ENCODE measurements at regions not wholly inside any gene's neighbourhood (a gene's known extent, or its start where the extent isn't known, plus 50 kb on each side); places are given as distances from the start of the nearest gene placed in this dataset.

DNA sequence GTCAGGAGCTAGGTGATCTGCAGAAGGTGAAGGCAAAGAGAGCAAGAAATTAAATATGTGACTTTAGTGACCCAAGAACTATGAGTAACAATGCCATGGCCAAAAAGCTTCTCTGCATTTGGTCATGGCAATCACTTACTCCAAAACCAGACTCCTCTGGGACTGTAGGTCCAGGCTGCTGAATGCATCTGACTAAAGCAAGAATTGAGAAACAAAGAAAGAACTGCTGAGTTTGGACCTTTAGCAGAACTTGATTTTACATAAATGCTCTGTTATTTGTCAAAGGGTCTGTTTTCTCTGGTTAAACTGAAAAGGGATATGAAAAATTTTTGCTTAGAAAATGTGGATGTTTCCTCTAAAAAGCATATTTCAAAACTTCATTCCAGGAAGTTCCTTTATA lies 1102.2 kb downstream of the IGSF11 start:
- TF ChIP-seq, protein P1, sequence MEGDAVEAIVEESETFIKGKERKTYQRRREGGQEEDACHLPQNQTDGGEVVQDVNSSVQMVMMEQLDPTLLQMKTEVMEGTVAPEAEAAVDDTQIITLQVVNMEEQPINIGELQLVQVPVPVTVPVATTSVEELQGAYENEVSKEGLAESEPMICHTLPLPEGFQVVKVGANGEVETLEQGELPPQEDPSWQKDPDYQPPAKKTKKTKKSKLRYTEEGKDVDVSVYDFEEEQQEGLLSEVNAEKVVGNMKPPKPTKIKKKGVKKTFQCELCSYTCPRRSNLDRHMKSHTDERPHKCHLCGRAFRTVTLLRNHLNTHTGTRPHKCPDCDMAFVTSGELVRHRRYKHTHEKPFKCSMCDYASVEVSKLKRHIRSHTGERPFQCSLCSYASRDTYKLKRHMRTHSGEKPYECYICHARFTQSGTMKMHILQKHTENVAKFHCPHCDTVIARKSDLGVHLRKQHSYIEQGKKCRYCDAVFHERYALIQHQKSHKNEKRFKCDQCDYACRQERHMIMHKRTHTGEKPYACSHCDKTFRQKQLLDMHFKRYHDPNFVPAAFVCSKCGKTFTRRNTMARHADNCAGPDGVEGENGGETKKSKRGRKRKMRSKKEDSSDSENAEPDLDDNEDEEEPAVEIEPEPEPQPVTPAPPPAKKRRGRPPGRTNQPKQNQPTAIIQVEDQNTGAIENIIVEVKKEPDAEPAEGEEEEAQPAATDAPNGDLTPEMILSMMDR (IDR thresholded peaks at IDR 0.05; ENCODE audit: insufficient read depth, low read depth, low read length), result no peak
- DNase-seq (ENCODE audit: low read depth), result no peak
- no peak overlapping the region for H3K4me3 ChIP-seq (ENCODE audit: low read depth, low read length)

DNA sequence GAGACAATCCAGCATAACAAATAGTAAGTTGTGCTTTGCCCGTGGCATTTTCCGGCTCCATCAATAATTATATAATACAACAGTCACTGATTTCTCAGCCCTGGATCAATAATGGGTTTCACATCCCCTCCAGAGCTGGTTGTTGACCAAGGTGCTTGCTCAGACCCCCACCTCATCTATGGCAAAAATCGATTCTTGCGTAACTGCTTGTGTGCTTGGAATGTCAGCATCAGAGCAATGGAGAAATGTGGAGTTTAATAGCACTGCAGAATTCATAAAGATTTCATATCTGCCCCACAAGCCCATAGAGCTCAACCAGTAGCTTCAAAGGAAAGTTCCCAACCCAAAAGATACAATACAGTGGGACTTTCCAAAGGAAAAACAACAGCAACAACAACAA lies 1098.5 kb downstream of the IGSF11 start:
- DNase-seq (ENCODE audit: low read depth), result no peak
- no peak overlapping the region for H3K4me3 ChIP-seq (ENCODE audit: low read depth, low read length)
- TF ChIP-seq, protein P1 (IDR thresholded peaks at IDR 0.05; ENCODE audit: insufficient read depth, low read depth, low read length), result no peak

DNA sequence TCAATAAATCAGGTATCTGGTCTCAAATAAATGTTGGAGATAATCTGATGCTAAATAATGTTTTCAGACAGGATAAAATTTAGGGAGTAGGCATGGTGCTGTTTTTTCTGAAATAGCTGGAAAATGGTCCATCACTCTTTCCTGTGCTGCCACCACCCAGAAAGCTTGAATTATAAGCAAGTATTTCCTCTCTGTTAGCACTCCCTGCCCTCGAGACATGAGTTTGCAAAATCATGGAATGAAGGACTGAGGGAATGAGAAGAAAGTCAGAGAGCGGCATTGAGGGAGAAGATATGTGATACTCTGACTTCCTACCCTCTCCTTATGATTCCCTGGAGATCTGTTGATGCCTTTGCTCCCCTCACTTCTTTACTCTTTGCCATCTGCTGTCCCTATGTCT lies 1095.7 kb downstream of the IGSF11 start:
- no peak for DNase-seq (ENCODE audit: low read depth)
- TF ChIP-seq, protein P1 (IDR thresholded peaks at IDR 0.05; ENCODE audit: insufficient read depth, low read depth, low read length), result no peak
- no peak overlapping the region for H3K4me3 ChIP-seq (ENCODE audit: low read depth, low read length)

DNA sequence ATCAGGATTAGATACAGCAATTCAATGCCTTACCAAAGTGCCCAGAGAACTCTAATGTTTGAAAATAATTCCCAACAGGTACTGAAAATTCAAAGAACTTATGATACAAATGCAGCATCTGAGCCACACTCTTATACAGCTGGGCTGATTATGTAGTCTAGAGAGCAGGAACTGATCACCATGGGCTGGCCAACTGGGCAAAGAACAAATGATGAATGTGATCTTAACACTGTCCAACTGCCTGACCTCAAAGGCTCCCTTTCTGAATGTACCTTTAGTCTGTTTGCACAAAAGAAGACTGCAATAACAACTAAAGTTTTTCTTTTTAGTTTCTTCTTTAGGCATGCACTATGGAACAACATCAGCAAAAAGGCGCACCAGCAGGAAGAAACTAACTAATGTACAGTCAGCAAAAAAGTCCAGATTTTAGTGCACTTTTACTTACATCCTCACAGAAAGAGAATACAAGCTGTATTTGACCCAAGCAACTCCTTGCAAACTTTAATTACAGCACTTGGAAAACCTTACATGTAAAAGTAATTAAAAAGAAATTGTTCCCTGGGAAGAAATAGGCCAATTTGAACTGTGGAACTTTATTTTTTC lies 1095.1 kb downstream of the IGSF11 start:
- TF ChIP-seq, protein P1 (IDR thresholded peaks at IDR 0.05; ENCODE audit: insufficient read depth, low read depth, low read length), result no peak
- DNase-seq (ENCODE audit: low read depth), result no peak
- no peak overlapping the region for H3K4me3 ChIP-seq (ENCODE audit: low read depth, low read length)

DNA sequence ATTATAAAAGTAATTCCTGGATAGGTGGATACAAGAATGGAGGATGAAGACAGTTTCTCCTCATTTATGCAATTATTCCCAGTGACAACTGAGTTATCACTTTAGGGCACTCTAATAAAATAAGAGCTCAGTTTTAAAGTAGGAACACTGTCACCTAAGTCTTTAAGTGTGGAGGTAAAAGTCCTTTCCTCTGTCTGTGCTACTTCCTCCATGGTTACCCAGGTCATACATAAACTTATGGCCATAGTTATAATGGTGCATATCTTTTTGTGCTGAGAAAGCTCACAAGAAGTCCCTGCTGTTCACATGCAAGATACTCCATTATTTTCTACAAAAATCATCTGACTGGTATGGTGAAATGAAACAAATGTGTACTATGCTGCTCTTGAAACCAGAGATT lies 1093.6 kb downstream of the IGSF11 start:
- H3K4me3 ChIP-seq (ENCODE audit: low read depth, low read length), result no peak overlapping the region
- TF ChIP-seq, protein P1 (IDR thresholded peaks at IDR 0.05; ENCODE audit: insufficient read depth, low read depth, low read length), result no peak
- no peak for DNase-seq (ENCODE audit: low read depth)

DNA sequence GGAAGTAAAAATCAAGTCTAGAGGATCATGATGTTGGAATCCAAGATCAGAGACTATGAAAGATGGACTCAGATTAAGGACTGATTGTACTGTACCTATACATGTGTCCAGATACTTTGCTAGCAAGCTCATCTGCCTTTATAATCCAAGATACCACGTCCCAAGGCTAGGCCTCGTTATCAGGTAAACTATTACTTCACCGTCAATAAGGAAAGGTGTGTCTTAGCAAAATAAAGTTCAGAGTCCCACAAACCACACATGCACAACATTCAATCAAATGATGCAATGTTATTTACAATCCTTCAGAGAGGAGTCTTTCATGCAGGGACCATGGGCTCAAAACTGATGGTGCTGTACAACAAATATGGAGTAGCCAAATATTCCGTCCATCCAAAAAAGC lies 1092.9 kb downstream of the IGSF11 start:
- DNase-seq (ENCODE audit: low read depth), result no peak
- TF ChIP-seq, protein P1 (IDR thresholded peaks at IDR 0.05; ENCODE audit: insufficient read depth, low read depth, low read length), result no peak
- no peak overlapping the region for H3K4me3 ChIP-seq (ENCODE audit: low read depth, low read length)

DNA sequence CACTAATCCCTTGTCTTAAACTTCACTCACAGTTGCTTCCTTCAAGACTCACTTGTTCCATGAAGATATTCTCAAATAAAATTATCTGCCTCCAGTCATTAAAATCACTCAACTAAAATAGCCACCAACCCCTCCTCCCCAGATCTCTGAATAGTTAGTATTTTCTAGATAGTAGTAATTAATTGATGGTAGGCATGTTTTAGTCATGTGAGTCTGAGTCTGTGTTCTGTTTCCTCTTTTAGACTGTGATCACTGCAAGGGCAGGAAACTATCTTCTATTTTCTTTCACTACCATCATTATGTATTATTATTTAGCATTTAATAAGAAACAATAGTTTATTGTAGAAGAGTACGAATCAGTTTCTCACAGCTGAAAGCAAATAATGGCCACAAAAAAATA lies 1080.5 kb downstream of the IGSF11 start:
- TF ChIP-seq, protein P1 (IDR thresholded peaks at IDR 0.05; ENCODE audit: insufficient read depth, low read depth, low read length), result no peak
- H3K4me3 ChIP-seq (ENCODE audit: low read depth, low read length), result no peak overlapping the region
- no peak for DNase-seq (ENCODE audit: low read depth)
